Osteocyte (in vitro differentiated cells): ENCODE measurements at regions not wholly inside any gene's neighbourhood (a gene's known extent, or its start where the extent isn't known, plus 50 kb on each side); places are given as distances from the start of the nearest gene placed in this dataset.

Experiments used
- DNase-seq: peaks from one replicate; pipeline ENCODE4 v3.0.0; 2021; ENCODE audit warnings: mixed read lengths; ENCODE audit not compliant: unreplicated experiment; ENCODE audit errors: extremely low spot score
- H3K27ac Mint-ChIP-seq: one replicate; pipeline ENCODE4 v1.8.0; 2021; ENCODE audit warnings: mild to moderate bottlenecking, mixed read lengths; ENCODE audit not compliant: unreplicated experiment
- H3K27me3 Mint-ChIP-seq: one replicate; pipeline ENCODE4 v1.8.0; 2021; ENCODE audit warnings: mixed read lengths; ENCODE audit not compliant: unreplicated experiment
- H3K36me3 Mint-ChIP-seq: one replicate; pipeline ENCODE4 v1.8.0; 2021; ENCODE audit warnings: mixed read lengths; ENCODE audit not compliant: unreplicated experiment
- H3K4me1 Mint-ChIP-seq: one replicate; pipeline ENCODE4 v1.8.0; 2021; ENCODE audit warnings: mixed read lengths; ENCODE audit not compliant: unreplicated experiment
- H3K4me3 Mint-ChIP-seq: one replicate; pipeline ENCODE4 v1.8.0; 2021; ENCODE audit warnings: mild to moderate bottlenecking, moderate library complexity, mixed read lengths; ENCODE audit not compliant: unreplicated experiment
- H3K9me3 Mint-ChIP-seq: one replicate; pipeline ENCODE4 v1.8.0; 2021; ENCODE audit warnings: mixed read lengths; ENCODE audit not compliant: unreplicated experiment
- CTCF ChIP-seq: fragments of 200-600 bp; sonication (generic); IDR thresholded peaks from 2 replicates; pipeline ENCODE4 v1.5.0; 2021; ENCODE audit warnings: antibody characterized with exemption, mild to moderate bottlenecking, moderate library complexity

- Mint-ChIP-seq H3K4me1 (peaks cover 3% of the 10 kb centered on the region), H3K27me3 (peaks cover 61% of the 10 kb centered on the region), H3K36me3 (no peaks in the 10 kb centered on the region), H3K27ac (no peak overlapping the region), H3K4me3 (no peak overlapping the region), H3K9me3 (no peaks in the 10 kb centered on the region)
- no peak for TF ChIP-seq CTCF
- DNase-seq = no peak
Observed at GRCh38 chr1:214214851-214215250, 66.1 kb upstream of the SMYD2 start.

- Mint-ChIP-seq H3K36me3 (no peaks in the 10 kb centered on the region), H3K9me3 (no peaks in the 10 kb centered on the region), H3K27ac (no peak overlapping the region), H3K4me3 (no peak overlapping the region), H3K4me1 (peaks cover 3% of the 10 kb centered on the region), H3K27me3 (peaks cover 66% of the 10 kb centered on the region)
- TF ChIP-seq CTCF = no peak
- DNase-seq = no peak
Observed at GRCh38 chr1:214215583-214215982, 65.4 kb upstream of the SMYD2 start.

GRCh38 chr1:214216021-214216420 is 64.9 kb upstream of the SMYD2 start:
- DNase-seq = no peak
- H3K9me3 Mint-ChIP-seq = no peaks in the 10 kb centered on the region
- peaks cover 66% of the 10 kb centered on the region for H3K27me3 Mint-ChIP-seq

GRCh38 chr1:214216779-214217178 is 64.2 kb upstream of the SMYD2 start:
- Mint-ChIP-seq H3K4me1 (peaks cover 3% of the 10 kb centered on the region), H3K27ac (no peak overlapping the region), H3K4me3 (no peak overlapping the region), H3K27me3 (peaks cover 64% of the 10 kb centered on the region), H3K9me3 (no peaks in the 10 kb centered on the region), H3K36me3 (no peaks in the 10 kb centered on the region)
- no peak for TF ChIP-seq CTCF
- DNase-seq = no peak

More at GRCh38 chr1:214216021-214216420, 64.9 kb upstream of the SMYD2 start:
- Mint-ChIP-seq H3K36me3 (no peaks in the 10 kb centered on the region), H3K27ac (no peak overlapping the region), H3K4me1 (peaks cover 3% of the 10 kb centered on the region), H3K4me3 (no peak overlapping the region)
- no peak for TF ChIP-seq CTCF

- H3K27ac Mint-ChIP-seq = no peak overlapping the region
- no peak for TF ChIP-seq CTCF
- peaks cover 61% of the 10 kb centered on the region for H3K27me3 Mint-ChIP-seq
Observed at GRCh38 chr1:214219902-214220301, 61.1 kb upstream of the SMYD2 start.

More at GRCh38 chr1:214219902-214220301, 61.1 kb upstream of the SMYD2 start:
- no peaks in the 10 kb centered on the region for H3K9me3 Mint-ChIP-seq
- H3K4me1 Mint-ChIP-seq = peaks cover 3% of the 10 kb centered on the region
- H3K36me3 Mint-ChIP-seq = no peaks in the 10 kb centered on the region
- no peak overlapping the region for H3K4me3 Mint-ChIP-seq
- DNase-seq = no peak
